Activated naive CD4-positive, alpha-beta T cell treated with anti-CD3 and anti-CD28 coated beads, Interleukin-2, amount 50 U/mL, for 16 hours (primary cell): ENCODE measurements at regions not wholly inside any gene's neighbourhood (a gene's known extent, or its start where the extent isn't known, plus 50 kb on each side); places are given as distances from the start of the nearest gene placed in this dataset.

ENCODE experiments used
- DNase-seq: peaks from one replicate; pipeline ENCODE4 v3.0.0-alpha.2; 2020

DNA sequence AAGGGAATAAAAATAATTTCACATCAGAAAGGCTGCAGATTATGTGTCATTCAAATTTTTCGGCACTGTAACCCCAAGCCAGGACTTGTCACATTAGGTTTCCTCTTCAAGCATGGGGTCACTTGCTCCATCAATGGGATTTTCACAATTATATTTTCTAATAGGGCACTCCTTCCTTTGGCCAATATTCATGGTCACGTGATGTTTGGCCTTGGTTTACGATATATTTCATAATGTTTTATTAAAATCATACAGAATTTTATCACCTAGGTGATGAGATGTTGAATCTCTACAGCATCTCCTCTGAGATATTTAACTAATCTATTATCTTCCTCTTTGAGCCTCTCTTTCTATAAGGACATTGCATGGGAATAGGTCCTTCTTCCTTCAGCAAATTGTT lies 523.5 kb upstream of the SEMA6A start:
- DNase-seq = no peak

DNA sequence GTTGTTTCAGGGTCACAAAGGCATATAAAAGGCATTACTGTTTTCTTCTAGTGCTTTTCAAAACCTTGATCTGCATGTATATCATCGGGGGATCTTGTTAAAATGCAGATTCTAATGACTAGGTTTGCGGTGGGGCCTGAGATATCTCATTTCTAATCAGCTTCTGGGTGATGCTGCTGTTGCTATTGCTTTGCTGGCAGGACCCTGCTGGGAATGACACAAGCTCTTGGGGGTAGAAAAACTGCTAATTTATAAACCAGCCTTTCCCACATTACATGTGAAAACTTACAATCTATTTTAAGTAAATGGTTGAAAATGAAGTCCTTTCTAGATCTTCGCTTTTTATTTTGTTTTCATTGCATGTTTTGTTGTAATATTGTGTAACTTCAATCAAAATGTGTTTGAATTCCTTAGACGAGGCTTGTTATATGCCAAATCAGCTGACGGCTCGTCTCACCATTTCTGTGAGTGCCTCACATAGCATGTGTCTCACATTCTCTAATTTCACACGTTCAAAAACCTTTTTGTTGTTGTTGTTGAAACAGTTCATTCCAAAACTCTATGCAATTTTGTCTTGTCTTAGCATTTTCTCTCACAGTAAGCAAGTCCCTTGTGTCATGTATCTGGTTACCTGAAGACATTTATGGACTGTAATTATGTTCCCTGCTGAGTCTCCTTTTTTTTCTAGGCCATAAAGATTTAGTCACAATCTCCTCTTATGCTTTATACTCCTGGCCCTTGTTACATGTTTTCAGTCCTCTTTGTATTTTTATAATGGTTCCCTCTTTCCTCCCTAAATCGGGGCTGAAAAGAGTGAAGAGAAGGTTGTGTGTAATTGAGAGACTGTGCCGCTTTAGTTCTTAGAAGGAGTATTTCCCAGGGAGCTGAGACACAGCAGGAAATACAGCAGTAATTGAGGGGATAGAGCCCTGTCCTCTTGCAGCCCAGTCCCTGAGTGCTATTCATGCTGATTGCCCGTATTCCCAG lies 521.0 kb upstream of the SEMA6A start:
- DNase-seq = no peak

DNA sequence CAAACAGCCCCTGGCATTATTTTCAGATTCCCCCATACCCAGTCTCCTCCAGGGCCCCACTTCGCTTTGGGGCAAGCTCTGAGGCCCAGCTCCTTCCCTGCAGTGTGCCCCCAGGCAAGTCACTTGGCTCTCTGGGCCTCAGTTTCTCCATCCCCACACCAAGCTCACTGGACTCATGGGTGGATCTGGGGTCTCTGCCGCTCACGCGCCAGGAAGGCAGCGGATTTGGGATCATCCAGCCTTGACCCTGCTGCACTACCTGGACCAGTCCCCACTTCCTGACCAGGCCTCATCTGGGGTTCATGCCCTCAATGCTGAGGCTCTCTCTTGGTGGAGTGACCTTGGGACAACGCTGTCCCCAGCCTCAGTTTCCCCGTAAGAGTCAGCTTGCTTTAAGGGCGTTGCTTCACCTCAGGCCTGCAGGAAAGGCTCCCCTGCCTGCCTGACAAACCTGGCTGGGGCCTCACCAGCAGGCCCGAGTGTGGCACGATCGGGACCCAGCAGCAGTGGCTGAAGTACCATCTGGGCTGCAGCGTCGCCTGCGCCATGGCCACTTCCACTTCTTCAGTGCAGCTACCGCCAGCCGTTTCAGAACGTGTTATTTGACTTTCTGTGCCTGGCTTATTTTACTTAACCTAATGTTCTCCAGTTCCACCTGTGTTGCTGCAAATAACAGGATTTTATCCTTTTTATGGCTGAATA lies 519.6 kb upstream of the SEMA6A start:
- DNase-seq = no peak

DNA sequence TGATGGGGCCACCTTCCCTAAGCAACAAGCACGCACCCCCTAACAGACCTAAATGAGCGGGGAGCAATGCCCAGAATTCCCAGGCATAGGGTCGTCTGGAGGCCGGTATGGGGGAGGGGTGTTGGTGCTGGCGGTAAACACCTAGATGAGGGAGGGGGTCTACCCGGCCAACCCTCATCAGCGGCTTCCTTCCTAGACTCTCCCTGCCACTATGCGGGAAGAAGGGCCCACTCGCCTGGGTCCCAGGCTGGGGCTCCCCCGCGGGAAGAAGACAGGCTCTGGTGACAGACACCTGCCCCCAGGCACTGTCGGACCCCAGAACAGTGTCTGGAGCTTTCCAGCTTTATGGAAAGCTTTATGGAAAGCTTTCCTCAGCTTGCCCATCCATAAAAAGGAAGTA lies 519.0 kb upstream of the SEMA6A start:
- no peak for DNase-seq

DNA sequence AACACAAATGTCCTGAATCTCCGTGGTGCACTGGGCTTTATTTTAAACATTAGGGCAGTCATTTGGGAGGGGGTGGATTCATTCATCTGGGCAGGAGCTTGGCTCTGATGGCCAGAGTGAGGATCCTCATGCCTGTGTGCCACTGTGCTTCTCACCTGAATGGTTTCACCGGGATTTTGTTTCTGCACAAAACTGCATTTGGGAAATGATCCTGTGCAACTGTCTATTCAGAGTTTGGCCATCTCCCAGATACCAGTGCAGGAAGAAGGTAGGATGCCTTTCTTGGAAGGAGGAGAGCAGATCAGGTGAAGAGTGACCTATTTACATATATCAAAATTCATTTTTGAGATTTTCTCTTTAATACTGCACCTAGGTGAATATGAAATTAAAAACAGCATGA lies 514.4 kb upstream of the SEMA6A start:
- no peak for DNase-seq

DNA sequence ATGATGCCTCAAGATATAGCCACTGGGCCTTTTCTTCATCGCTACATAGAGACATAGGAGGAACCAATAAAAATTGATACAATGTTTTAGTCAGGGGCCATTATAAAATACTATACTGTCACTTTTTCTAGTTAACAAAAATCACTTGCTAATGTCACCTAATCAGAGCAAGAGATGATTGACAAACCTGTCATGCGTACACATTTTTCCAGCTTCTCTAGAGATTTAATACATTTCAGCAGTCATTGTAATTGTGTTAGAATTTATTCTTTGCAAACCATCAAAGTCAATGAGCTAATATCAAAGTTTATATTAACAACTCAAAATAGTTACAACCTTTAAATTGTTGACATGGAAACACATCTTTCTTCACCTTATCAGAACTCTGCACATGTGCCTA lies 513.6 kb upstream of the SEMA6A start:
- no peak for DNase-seq

DNA sequence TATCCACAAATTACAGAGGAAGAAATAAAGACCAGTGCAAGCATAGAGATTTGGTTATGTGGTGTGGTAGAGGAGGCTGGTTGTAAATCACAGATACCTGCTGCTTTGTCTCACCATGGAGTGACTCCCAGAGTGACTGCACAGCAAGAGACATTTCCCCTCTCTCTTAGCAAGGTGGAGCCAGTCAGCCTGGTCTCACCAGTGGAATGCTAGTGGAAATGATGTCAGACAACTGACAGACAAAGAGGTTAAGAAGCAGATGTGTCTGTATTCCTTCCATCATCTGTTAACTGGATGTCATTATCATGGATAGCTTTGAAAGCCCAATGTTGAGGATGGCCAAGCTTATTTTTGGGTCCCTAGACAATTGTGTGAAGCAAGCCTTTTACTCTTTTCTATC lies 509.4 kb upstream of the SEMA6A start:
- no peak for DNase-seq

DNA sequence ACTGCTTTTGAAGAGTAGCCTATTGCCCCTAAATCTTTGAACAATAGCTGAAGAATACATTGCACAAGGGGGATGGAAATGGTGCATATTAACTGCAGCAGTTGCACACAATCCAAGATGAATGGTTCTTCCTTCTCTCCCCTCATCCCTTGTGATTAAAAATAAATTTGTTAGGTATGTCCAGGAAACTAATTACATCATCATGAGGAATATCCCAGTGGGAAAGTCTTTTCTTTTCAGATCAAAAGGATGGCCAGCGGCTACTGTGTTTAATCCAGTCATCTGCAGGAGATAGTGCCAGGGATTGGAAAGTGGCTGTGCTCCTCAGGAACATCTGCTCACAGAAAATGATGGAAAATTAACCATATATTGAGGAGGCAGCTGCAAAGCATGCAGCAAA lies 508.4 kb upstream of the SEMA6A start:
- no peak for DNase-seq

DNA sequence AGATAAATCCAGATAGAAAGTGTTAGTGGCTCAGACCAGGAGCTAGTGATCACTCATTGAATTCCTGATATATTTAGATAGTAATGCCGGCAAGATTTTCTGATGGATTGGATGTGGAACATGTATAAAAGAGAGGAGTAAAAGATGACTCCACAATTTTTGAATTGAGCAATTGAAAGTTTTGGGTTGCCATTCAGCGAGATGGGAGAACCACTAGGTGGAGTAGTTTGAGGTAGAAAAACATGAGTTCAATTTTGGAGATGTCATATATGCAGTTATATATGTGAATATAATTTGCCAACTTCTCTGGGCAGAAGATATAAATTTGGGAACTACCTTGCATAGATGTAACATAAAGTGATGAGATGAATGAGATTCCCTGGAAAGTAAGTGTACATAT lies 502.5 kb upstream of the SEMA6A start:
- no peak for DNase-seq

DNA sequence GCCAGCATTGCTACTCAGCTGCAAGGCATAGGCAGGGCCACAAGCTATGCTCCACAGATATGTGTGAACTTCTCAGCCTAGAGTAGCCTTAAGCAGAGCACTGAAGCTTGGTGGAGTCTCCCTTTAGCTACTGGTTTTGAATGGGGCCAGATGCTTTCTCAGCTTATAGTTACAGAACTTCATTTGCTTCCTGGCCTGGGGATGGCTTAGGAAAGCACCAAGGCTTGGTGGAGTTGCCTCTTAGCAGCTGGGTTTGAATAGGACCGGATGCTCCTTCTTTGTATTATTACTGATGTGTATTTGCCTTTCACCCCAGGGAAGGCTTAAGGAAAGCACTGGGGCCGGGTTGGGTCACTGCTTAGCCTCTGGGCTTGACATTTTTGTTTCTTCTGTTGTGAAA lies 497.8 kb upstream of the SEMA6A start:
- no peak for DNase-seq

DNA sequence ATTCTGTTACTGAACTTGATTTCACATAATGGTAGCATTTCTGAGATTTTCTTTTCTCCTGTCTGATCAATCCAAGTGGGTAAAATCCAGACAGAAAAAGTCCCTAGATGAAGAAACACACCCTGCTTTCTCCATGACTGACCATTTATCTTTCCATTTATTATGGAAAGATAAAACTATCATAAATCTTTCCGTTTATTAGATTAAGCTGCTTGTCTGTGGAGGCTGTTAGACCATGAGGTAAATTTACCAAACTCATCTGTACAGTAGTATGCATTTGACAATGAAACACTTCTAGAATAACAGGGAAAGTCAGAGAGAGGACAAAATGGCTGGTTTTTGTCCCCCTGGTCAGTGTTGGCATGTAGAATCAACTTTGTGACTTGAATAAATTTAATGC lies 491.2 kb upstream of the SEMA6A start:
- no peak for DNase-seq

DNA sequence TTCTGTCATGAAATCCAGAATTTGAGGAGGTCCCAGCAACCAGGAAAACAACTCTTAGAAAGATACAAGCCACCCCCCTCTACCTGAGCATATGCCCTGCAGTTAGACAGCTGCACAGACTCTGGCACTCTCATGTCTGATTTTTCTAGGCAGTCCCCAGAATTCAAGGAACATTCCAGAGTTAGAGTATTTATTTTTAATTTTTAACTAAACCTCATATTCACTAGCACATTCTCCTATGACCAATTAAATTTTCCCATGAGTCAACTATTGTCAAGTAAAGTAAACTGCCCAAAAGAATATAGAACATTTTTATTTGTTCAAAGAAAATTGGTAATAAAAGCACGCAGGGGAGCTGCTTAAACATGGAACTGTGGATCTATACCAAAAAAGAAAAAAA lies 490.5 kb upstream of the SEMA6A start:
- no peak for DNase-seq

DNA sequence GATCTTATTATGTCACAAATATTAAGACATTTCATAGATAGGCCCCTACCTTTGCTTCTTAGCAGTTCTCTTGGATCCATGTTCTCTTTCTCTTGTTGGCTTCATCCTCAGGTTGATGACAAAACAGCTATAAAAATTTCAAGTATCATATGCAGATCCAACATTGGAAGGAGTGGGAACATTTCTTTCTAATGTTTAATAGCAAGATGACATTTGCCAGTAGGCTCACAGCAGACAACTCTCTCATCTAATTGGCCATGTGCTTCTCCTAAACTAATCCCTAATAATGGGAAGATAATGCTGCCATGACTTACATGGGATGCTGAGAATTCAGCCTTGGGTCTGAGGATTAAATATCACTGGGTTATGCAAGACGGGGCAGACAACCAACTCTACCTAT lies 485.5 kb upstream of the SEMA6A start:
- DNase-seq = no peak

DNA sequence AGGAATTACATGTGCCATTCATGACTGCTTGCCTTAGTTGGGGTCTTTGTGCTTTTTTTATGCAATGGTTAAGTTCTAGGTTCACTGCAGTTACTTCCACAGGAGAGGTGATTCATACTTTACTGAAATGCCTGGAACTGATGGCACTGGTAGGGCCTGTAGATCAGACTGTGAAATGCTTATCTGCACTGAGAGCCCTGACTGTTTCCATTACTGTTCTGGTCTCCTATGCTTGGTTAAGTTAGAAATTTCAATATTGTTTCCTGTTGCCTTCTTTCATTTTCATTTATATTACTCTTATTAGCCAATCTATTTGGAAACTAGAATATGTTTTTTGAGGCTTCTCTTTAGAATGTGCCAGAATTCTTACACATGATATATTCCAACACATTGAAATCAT lies 484.1 kb upstream of the SEMA6A start:
- DNase-seq = no peak

DNA sequence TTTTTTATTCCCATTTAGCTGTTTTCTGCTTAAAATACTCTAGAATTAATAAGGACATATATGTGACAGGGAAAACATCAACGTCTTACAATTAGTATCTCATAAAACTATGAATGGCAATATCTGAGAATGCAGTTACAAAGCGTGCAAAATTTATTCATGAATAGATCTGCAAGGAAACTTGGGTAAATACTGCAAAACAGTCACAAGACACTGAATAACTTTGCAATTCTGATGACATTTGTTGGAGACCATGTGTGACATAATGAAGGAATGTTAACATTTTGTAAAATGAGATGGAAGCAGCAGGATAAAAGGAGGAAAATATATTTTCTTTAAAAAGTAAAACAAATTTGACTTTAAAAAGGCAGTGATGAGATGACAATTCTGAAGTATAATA lies 480.9 kb upstream of the SEMA6A start:
- no peak for DNase-seq

DNA sequence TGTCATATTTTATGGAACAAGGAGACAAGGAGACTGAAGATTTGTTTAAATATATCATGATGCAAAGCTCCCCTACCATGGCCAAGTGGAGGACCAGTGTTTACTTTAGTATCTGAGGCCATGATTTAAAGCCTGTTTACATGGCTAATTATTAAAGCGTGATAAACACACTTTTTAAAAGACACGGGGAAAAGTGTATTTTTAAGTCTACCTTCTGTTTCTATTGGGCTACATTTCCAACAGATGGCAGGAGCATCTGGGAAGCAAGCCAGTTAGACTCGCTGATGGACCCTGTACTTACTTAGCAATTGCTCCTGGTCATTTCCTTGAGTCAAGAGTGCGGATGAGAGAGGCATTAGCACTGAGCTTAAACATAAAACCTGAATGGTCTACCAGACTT lies 480.3 kb upstream of the SEMA6A start:
- no peak for DNase-seq

DNA sequence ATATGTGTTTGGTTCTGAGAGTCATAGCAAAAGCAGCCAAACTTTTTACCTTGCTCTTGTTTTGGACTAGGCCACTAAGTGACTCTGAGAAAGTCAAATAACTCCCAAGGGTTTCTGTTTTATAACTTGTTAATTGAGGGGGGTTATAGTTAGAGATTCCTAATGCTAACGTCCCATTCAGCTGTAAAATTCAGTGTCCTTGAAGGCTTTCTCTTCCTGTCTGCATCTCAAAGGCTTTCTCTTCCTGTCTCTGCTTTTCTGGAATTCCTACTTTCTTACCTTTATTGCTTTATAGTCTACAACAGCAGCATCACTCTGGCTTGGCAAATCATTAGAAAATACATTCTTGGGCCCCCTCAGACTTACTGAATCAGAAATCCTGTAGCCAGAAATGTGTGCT lies 479.5 kb upstream of the SEMA6A start:
- DNase-seq = no peak

DNA sequence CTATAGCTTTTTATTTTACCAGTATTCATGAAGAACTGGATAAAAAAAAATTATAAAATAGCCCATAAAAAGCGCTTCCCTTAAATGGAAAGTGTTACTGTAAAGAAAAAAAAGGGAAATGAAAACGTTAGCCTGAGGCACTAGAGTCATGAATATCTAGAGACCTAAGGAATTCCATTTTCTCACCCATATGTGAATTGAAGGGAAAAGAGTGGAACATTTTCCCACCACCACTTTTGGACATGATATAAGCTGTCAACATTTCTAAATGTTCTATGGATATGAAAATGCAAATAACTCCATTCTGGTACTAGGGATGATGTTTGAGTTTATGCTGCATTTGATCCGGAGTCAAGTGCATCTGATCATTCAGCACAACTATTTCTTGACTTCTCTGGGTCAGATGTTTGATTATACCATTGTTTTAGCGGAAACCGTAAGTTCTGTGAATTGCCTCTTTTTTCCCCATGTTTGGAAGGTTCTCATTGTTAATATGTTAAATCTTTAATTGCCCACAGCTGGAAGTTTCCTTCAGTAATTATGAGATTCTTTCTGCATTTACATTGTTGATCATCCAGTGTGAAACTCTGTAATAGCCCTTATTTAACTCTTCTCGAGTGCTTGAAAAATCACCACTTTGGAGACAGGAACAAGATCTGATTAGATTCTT lies 467.4 kb upstream of the SEMA6A start:
- DNase-seq = no peak

DNA sequence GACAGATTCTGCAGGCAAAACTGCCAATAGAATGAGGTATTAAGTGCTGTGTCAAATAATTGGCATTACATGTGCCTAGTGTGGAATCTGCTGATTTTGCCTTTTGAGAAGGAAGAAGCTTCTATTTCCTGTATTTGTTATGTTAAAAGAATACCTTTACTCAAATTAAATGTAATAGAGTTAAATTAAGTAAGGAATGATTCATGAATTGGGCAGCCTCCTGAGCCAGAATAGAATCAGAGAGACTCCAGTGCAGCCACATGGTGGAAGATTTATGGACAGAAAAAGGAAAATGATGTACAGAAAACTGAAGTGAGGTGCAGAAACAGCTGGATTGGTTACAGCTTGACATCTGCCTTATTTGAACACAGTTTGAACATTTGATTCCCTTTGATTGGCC lies 464.4 kb upstream of the SEMA6A start:
- no peak for DNase-seq

DNA sequence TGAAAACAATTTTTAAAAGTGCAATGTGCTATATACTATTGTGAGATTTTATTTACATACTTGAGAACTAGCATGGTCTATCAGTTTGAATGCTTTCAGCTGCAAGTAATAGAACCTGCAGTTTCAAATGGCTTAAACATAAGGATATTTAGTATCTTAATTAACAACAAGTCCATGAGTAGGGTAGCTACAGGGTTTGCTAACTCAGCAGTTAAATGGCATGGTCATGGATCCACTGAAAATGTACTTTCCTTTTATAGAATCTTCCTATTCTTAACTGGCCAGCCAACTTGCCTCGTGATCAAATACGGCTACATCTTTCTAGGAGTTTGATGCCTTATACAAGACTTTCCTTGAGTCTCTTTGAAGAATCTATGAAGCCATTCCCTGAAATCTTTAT lies 452.8 kb upstream of the SEMA6A start:
- DNase-seq = no peak

DNA sequence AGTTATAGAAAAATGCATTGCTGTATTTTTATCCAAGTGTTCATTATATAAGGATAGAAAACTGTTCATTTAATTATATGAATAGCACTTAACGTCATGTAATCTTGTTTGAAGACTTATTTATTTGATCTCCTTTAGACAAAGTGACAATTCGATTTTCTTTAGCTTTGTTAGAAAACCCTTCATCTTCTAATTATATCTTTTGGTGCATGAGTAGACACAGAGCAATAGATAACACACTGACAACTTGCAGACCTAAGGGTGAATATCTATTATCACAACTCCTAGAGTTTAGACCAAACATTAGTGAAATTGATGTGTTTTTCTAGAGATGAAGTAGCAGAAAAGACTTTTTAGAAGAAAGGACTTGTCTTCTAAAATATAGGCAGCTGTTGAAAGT lies 446.4 kb upstream of the SEMA6A start:
- DNase-seq = no peak

DNA sequence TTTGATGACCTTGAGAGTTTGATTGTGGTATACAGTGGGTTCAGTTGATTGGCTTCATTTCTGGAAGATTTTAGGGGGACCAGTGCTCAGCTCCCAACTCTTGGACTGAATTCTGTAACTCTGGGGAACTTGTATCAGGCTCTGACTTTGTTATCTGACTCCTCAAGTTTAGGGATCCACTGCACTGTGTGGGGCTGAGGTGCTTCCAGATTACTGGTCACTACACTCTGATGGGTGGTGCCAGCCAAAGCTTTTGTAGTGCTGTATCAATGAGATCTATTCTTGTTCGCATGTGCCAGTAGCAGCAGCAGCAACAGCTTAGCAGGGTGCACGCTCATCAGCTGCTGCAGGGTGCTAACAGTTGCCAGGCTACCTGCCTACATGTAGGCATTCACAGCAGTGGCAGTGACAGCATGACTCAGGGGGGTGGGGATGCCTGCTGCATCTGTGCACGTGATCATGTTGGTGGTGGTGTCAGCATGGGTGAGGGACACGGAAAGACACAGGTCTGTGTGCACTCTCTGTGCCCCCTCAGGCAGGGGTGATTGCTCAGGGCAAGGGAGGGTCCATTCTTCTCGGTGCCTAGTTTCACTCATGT lies 438.8 kb upstream of the SEMA6A start:
- no peak for DNase-seq

DNA sequence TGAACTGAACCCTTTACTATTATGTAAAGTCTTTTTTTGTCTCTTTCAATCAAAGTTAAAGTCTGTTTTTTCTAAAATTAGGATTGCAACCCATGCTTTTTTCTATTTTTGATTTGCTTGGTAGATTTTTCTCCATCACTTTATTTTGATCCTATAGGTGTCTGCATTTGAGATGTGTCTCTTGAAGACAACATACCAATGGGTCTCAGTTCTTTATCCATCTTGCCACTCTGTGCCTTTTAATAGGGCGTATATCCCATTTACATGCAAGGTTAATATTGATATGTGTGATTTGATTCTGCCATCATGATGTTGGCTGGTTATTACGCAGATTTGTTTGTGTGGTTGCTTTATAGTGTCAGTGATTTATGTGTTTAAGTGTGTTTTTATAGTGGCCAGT lies 436.0 kb upstream of the SEMA6A start:
- DNase-seq = no peak

DNA sequence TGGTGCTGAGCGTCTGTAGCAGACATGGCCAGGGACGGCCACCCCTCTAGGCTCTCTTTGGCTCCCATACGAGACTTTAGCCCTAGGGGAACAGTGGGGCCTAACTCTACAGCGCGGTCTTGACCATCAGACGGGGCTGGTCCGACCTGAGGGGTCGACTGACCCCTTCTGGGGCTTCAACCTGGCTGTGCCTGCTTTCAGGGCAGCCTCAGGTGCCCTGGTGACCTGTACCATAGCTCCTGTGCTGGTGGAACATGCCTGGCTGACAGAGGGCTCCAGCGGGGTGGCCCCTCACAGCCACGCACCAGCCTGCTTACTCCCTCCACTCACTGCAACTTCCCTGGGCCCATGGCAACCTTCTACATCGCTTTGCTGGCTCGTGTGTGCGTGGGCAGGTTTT lies 423.4 kb upstream of the SEMA6A start:
- no peak for DNase-seq
